MCF 10A (cell line): ENCODE measurements at regions not wholly inside any gene's neighbourhood (a gene's known extent, or its start where the extent isn't known, plus 50 kb on each side); places are given as distances from the start of the nearest gene placed in this dataset.
"Not testable (repeated sequence)": the region's sequence is repeated elsewhere in the genome, so short reads cannot be mapped to it uniquely, and the experiment has no call there.

Experiments used
- BruUV-seq: library from RNA; stranded (reverse); fragments of 400-500 nt; replicated peaks from 2 replicates; lab custom pipeline; 2021; lab: Mats Ljungman, UMichigan
- CTCF ChIA-PET: fragments of 300-600 bp; sonication (Branson Sonifier 250); formaldehyde crosslinking; extraction: SDS; loops from one replicate; lab custom pipeline; 2021; ENCODE audit warnings: antibody characterized with exemption, inconsistent platforms; lab: Yijun Ruan, JAX
- POLR2A ChIA-PET: fragments of 300-600, 350-650 bp; sonication (Branson Sonifier 250); formaldehyde crosslinking; extraction: SDS; loops from one replicate; lab custom pipeline; 2020; ENCODE audit warnings: antibody characterized with exemption, inconsistent platforms; lab: Yijun Ruan, JAX
- DNase-seq: peaks from one replicate; pipeline ENCODE4 v3.0.0-alpha.2; 2018; ENCODE audit not compliant: unreplicated experiment
- H3K27ac Mint-ChIP-seq: one replicate; pipeline ENCODE4 v1.8.0; 2022; ENCODE audit warnings: mild to moderate bottlenecking, low read depth, mixed read lengths; ENCODE audit not compliant: unreplicated experiment
- H3K27me3 Mint-ChIP-seq: one replicate; pipeline ENCODE4 v1.8.0; 2022; ENCODE audit warnings: mixed read lengths; ENCODE audit not compliant: insufficient read depth, unreplicated experiment
- H3K36me3 Mint-ChIP-seq: one replicate; pipeline ENCODE4 v1.8.0; 2022; ENCODE audit warnings: mild to moderate bottlenecking, moderate library complexity, mixed read lengths; ENCODE audit not compliant: insufficient read depth, unreplicated experiment
- H3K4me1 Mint-ChIP-seq: one replicate; pipeline ENCODE4 v1.8.0; 2022; ENCODE audit warnings: mixed read lengths; ENCODE audit not compliant: insufficient read depth, unreplicated experiment
- H3K4me3 Mint-ChIP-seq: one replicate; pipeline ENCODE4 v1.8.0; 2022; ENCODE audit warnings: mild to moderate bottlenecking, moderate library complexity, mixed read lengths; ENCODE audit not compliant: unreplicated experiment
- H3K9me3 Mint-ChIP-seq: one replicate; pipeline ENCODE4 v1.8.0; 2022; ENCODE audit warnings: mixed read lengths; ENCODE audit not compliant: unreplicated experiment
- intact Hi-C: fragments of 100-400 bp; cut with micrococcal nuclease; formaldehyde crosslinking; loops from 2 replicates; pipeline ENCODE4 v1.14.1; 2022
- TF ChIP-seq, protein P1 (sequence below): fragments of 200-600 bp; IDR thresholded peaks from one replicate; pipeline ENCODE4 v1.8.0; 2022; ENCODE audit warnings: antibody characterized with exemption, mild to moderate bottlenecking; ENCODE audit not compliant: unreplicated experiment

DNA sequence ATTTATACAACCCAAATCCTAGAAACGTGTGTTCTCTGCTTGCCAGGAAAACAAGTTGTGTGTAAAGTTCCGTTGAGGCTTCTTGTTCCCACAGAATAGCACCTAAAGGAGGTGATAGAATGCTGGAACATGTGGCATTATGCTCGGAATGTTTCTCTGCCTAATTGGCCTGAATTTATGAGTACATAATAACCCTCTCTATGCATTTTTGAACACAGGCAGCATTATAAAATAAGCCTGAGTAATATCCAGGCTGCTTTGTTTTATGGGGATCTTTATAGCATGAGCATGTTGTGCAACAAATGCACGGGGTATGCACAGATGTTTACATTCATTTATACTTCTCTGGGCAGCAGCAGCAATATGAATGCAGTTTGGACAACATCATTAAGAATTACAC, 385.7 kb downstream of the MBD2 start:
- DNase-seq = no peak
- CTCF ChIA-PET = no interaction called here
- no peaks in the 10 kb centered on the region for H3K4me1 Mint-ChIP-seq
- POLR2A ChIA-PET = no interaction called here
- no peaks in the 10 kb centered on the region for H3K27me3 Mint-ChIP-seq
- peaks cover 8% of the 10 kb centered on the region for H3K9me3 Mint-ChIP-seq
- TF ChIP-seq, protein P1, sequence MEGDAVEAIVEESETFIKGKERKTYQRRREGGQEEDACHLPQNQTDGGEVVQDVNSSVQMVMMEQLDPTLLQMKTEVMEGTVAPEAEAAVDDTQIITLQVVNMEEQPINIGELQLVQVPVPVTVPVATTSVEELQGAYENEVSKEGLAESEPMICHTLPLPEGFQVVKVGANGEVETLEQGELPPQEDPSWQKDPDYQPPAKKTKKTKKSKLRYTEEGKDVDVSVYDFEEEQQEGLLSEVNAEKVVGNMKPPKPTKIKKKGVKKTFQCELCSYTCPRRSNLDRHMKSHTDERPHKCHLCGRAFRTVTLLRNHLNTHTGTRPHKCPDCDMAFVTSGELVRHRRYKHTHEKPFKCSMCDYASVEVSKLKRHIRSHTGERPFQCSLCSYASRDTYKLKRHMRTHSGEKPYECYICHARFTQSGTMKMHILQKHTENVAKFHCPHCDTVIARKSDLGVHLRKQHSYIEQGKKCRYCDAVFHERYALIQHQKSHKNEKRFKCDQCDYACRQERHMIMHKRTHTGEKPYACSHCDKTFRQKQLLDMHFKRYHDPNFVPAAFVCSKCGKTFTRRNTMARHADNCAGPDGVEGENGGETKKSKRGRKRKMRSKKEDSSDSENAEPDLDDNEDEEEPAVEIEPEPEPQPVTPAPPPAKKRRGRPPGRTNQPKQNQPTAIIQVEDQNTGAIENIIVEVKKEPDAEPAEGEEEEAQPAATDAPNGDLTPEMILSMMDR = no peak
- no peak overlapping the region for H3K27ac Mint-ChIP-seq
- intact Hi-C loops = no loop called here
- no peak overlapping the region for H3K4me3 Mint-ChIP-seq
- no peaks in the 10 kb centered on the region for H3K36me3 Mint-ChIP-seq
- no TSS peak for BruUV-seq

DNA sequence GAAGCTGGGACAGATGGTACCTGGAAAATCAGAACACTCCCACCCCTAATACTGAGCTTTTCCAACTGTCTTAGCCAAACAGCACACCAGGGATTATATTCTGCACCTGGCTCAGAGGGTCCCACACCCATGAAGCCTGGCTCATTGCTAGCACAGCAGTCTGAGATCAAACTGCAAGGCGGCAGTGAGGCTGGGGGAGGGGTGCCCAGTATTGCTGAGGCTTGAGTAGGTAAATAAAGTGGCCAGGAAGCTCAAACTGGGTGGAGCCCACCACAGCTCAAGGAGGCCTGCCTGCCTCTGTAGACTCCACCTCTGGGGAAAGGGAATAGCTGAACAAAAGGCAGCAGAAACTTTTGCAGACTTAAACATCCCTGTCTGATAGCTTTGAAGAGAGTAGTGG, 403.3 kb downstream of the MBD2 start:
- POLR2A ChIA-PET, DNase-seq, H3K27me3 Mint-ChIP-seq, intact Hi-C loops, H3K4me3 Mint-ChIP-seq, H3K4me1 Mint-ChIP-seq, H3K36me3 Mint-ChIP-seq, BruUV-seq, H3K27ac Mint-ChIP-seq: not testable (repeated sequence)
- peaks cover 11% of the 10 kb centered on the region for H3K9me3 Mint-ChIP-seq
- CTCF ChIA-PET = interaction anchor here (1.1 to 1.4 kb wide), 2 partner anchors 8 to 18 kb away, joined by 3 to 4 read pairs; no protein-coding TSS in a partner anchor

DNA sequence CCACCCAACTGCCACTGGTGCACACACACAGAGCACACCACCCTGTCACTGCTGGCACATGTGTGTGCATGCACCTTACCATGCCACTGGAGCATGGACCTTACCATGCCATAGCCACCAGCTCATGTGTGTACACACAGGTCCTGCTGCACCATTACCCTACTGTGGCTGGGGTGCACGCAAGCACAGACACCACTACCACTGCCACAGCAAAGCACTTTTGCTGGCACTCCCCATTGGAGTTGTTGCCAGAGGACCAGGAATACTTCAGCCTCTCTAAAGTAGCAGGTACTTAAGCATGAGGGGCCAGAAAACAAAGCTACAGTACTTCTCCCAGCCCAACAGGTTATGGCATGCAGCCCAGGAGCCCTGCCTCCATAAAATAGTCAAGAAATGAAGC, 404.8 kb downstream of the MBD2 start:
- Mint-ChIP-seq H3K9me3 (no peaks in the 10 kb centered on the region), H3K4me1 (no peaks in the 10 kb centered on the region), H3K27ac (no peak overlapping the region), H3K27me3 (no peaks in the 10 kb centered on the region), H3K4me3 (no peak overlapping the region), H3K36me3 (no peaks in the 10 kb centered on the region)
- CTCF ChIA-PET = interaction anchor here (1.4 kb wide), 1 partner anchor 17 kb away, joined by 4 read pairs; no protein-coding TSS in a partner anchor
- DNase-seq = no peak
- TF ChIP-seq, protein P1 = no peak
- intact Hi-C loops = no loop called here
- no TSS peak for BruUV-seq
- POLR2A ChIA-PET = interaction anchor here (0.5 kb wide), 1 partner anchor 49 kb away, joined by 3 read pairs; no protein-coding TSS in a partner anchor

DNA sequence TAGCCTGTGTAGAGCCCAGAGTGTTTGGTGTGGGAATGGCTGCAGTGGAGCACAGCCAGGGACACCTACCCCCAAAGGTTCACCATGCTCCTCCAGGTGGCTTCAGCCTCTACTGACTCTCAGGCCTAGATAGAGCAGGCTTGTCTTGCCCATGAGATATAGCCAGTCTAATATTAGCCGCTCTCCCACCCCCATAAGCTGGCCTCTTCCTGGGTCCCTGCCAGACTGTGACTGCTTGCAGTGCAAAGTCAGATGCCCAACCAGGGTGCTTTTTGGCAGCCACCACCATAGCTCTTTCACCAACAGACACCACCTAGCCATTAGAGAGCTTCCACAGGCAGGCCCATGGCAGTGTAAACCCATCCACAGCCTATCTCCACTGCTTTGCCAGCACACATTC, 405.3 kb downstream of the MBD2 start:
- DNase-seq = no peak
- no peak overlapping the region for H3K27ac Mint-ChIP-seq
- no peaks in the 10 kb centered on the region for H3K36me3 Mint-ChIP-seq
- no peaks in the 10 kb centered on the region for H3K4me1 Mint-ChIP-seq
- intact Hi-C loops = no loop called here
- H3K27me3 Mint-ChIP-seq = no peaks in the 10 kb centered on the region
- TF ChIP-seq, protein P1 = no peak
- H3K4me3 Mint-ChIP-seq = no peak overlapping the region
- CTCF ChIA-PET = interaction anchor here (0.6 kb wide), 1 partner anchor 218 kb away, joined by 3 read pairs; no protein-coding TSS in a partner anchor
- POLR2A ChIA-PET = no interaction called here
- no peaks in the 10 kb centered on the region for H3K9me3 Mint-ChIP-seq
- BruUV-seq = no TSS peak
